ENCODE measurements at regions not wholly inside any gene's neighbourhood (a gene's known extent, or its start where the extent isn't known, plus 50 kb on each side); places are given as distances from the start of the nearest gene placed in this dataset.

GRCh38 chr5:28666110-28666509 lies 1627.7 kb upstream of the CDH9 start:
- Histone ChIP-seq H3K18ac (ENCODE audit: extremely low read depth, low read length) (no peak overlapping the region), H2BK5ac (ENCODE audit: low read depth, low read length) (no peak overlapping the region), H2BK15ac (ENCODE audit: low read length) (no peak overlapping the region), H3K27me3 (replicated peaks in 1 of 4; ENCODE audit: control insufficient read depth in 3 of 4, extremely low read depth in 1 of 4, insufficient read depth in 3 of 4, low read length in 3 of 4) (no peaks in the 10 kb centered on the region), H4K91ac (replicated peaks; ENCODE audit: insufficient read length, low read length) (no peak overlapping the region), H3K79me2 (ENCODE audit: control insufficient read depth in 1 of 2, insufficient read depth in 2 of 2, low read length in 2 of 2) (no peaks in the 10 kb centered on the region), H3K4me3 (ENCODE audit: extremely low read depth in 1 of 4, insufficient read depth in 2 of 4, low read depth in 3 of 4, low read length in 4 of 4) (no peak overlapping the region), H3K4ac (replicated peaks; ENCODE audit: insufficient read length, low read depth, low read length) (no peak overlapping the region), H4K8ac (ENCODE audit: extremely low read depth, insufficient read depth, low read length) (no peak overlapping the region), H3K4me2 (ENCODE audit: insufficient read depth in 1 of 2, low read depth in 2 of 2, low read length in 2 of 2) (no peak overlapping the region), H3K79me1 (ENCODE audit: low read depth, low read length) (no peaks in the 10 kb centered on the region), H4K20me1 (replicated peaks in 1 of 2; ENCODE audit: control insufficient read depth in 1 of 2, insufficient read depth in 2 of 2, low read length in 2 of 2) (no peaks in the 10 kb centered on the region), H2BK20ac (ENCODE audit: low read length) (no peak overlapping the region), H3K9ac (replicated peaks in 1 of 4; ENCODE audit: extremely low read depth in 1 of 4, low read depth in 3 of 4, low read length in 3 of 4) (no peak overlapping the region), H3K56ac (replicated peaks; ENCODE audit: insufficient read length, low read depth, low read length) (no peak overlapping the region), H3K27ac (ENCODE audit: low read depth, low read length) (no peak overlapping the region), H2BK120ac (replicated peaks; ENCODE audit: low read depth, low read length) (no peak overlapping the region), H2BK12ac (ENCODE audit: low read depth, low read length) (no peak overlapping the region), H2AK5ac (ENCODE audit: low read depth, low read length) (no peak overlapping the region), H3K9me3 (ENCODE audit: insufficient read depth in 2 of 2, low read depth in 1 of 2, low read length in 1 of 2) (peaks cover 26 to 34% of the 10 kb centered on the region in 2 experiments), H2AFZ (ENCODE audit: low read length) (no peak overlapping the region), H4K5ac (ENCODE audit: insufficient read length, low read depth, low read length) (no peak overlapping the region), H3K14ac (ENCODE audit: insufficient read length) (no peak overlapping the region), H3K23ac (ENCODE audit: insufficient read length) (no peak overlapping the region), H3K4me1 (replicated peaks in 1 of 4; ENCODE audit: control insufficient read depth in 3 of 4, insufficient read depth in 4 of 4, low read length in 3 of 4) (no peaks in the 10 kb centered on the region), H3K36me3 (ENCODE audit: control insufficient read depth in 2 of 4, insufficient read depth in 4 of 4, low read length in 3 of 4) (peaks cover 0 to 3% (median 0%) of the 10 kb centered on the region in 4 experiments; a peak in 2 of 8 replicates), H3K23me2 (ENCODE audit: low read depth, low read length) (no peaks in the 10 kb centered on the region)
- WGBS, 2 experiments (ENCODE audit: extremely low coverage in 1 of 2, insufficient coverage in 1 of 2, insufficient read length in 1 of 2, insufficient replicate concordance in 2 of 2, low coverage in 1 of 2, low lambda C conversion rate in 2 of 2, missing lambda C conversion rate in 1 of 2), result 85% methylated on average over 1 of the region's 1 CpG; no CpG with 5 or more reads in 1 of the 2 experiments
- POLR2A ChIA-PET (ENCODE audit: partially characterized antibody), result no interaction called here
- FAIRE-seq (no peak), DNase-seq (ENCODE audit: low read depth in 1 of 2, low spot score in 2 of 2) (no peak)
- TF ChIP-seq RBBP5 (IDR thresholded peaks at IDR 0.05; ENCODE audit: borderline replicate concordance, low read depth, low read length) (no peak), SP1 (IDR thresholded peaks at IDR 0.05; ENCODE audit: low read depth, low read length) (no peak), RNF2 (IDR thresholded peaks at IDR 0.05; ENCODE audit: borderline replicate concordance, low read depth, low read length, missing control alignments, poor library complexity, severe bottlenecking) (no peak), JUND (IDR thresholded peaks at IDR 0.05; ENCODE audit: low read length) (no peak), JUN (IDR thresholded peaks at IDR 0.05; ENCODE audit: low read depth, low read length) (no peak), GTF2F1 (IDR thresholded peaks at IDR 0.05; ENCODE audit: borderline replicate concordance, low read depth, low read length) (no peak), KDM4A (IDR thresholded peaks at IDR 0.05; ENCODE audit: low read depth, low read length, severe bottlenecking) (no peak), BRCA1 (IDR thresholded peaks at IDR 0.05; ENCODE audit: low read depth, low read length) (no peak), FOSL1 (IDR thresholded peaks at IDR 0.05; ENCODE audit: insufficient read depth, low read depth, low read length) (no peak), CHD2 (IDR thresholded peaks at IDR 0.05; ENCODE audit: low read length) (no peak), SRF (IDR thresholded peaks at IDR 0.05; ENCODE audit: low read depth, low read length) (no peak), EGR1 (IDR thresholded peaks at IDR 0.05; ENCODE audit: borderline replicate concordance, low read depth, low read length) (no peak)
- TF ChIP-seq, protein P1, sequence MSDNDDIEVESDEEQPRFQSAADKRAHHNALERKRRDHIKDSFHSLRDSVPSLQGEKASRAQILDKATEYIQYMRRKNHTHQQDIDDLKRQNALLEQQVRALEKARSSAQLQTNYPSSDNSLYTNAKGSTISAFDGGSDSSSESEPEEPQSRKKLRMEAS (IDR thresholded peaks at IDR 0.05), result no peak
- CTCF ChIA-PET (ENCODE audit: partially characterized antibody), result no interaction called here

All from H1 (cell line).